ENCODE measurements at regions not wholly inside any gene's neighbourhood (a gene's known extent, or its start where the extent isn't known, plus 50 kb on each side); places are given as distances from the start of the nearest gene placed in this dataset.
A peak's percentile ranks its signal among the peaks of the same experiment; 100 is the strongest.

- peak; percentile 91 for DNase-seq (ENCODE audit: low read depth)
- TF ChIP-seq CTCF (conservative IDR thresholded peaks at IDR 0.05; ENCODE audit: low read depth, low read length): no peak
- no peak overlapping the region for H3K4me3 ChIP-seq (ENCODE audit: low read depth, low read length)
Observed at GRCh38 chr21:27649323-27649722, 682.4 kb upstream of the ADAMTS5 start.

- DNase-seq (ENCODE audit: low read depth): peak; percentile 96
- TF ChIP-seq CTCF (conservative IDR thresholded peaks at IDR 0.05; ENCODE audit: low read depth, low read length): no peak
- no peak overlapping the region for H3K4me3 ChIP-seq (ENCODE audit: low read depth, low read length)
Observed at GRCh38 chr21:27648560-27648959, 681.7 kb upstream of the ADAMTS5 start.

- peak; percentile 54 for DNase-seq (ENCODE audit: low read depth)
- TF ChIP-seq CTCF (conservative IDR thresholded peaks at IDR 0.05; ENCODE audit: low read depth, low read length): no peak
- no peak overlapping the region for H3K4me3 ChIP-seq (ENCODE audit: low read depth, low read length)
Observed at GRCh38 chr21:27647921-27648320, 681.0 kb upstream of the ADAMTS5 start.

GRCh38 chr21:27647401-27647800, 680.5 kb upstream of the ADAMTS5 start:
- peak; percentile 58 for DNase-seq (ENCODE audit: low read depth)
- no peak overlapping the region for H3K4me3 ChIP-seq (ENCODE audit: low read depth, low read length)
- no peak for TF ChIP-seq CTCF (conservative IDR thresholded peaks at IDR 0.05; ENCODE audit: low read depth, low read length)

- no peak overlapping the region for H3K4me3 ChIP-seq (ENCODE audit: low read depth, low read length)
- no peak for DNase-seq (ENCODE audit: low read depth)
- TF ChIP-seq CTCF (conservative IDR thresholded peaks at IDR 0.05; ENCODE audit: low read depth, low read length): no peak
Observed at GRCh38 chr21:27646691-27647090, 679.8 kb upstream of the ADAMTS5 start.

- no peak for TF ChIP-seq CTCF (conservative IDR thresholded peaks at IDR 0.05; ENCODE audit: low read depth, low read length)
- no peak overlapping the region for H3K4me3 ChIP-seq (ENCODE audit: low read depth, low read length)
- DNase-seq (ENCODE audit: low read depth): no peak
Observed at GRCh38 chr21:27646056-27646455, 679.2 kb upstream of the ADAMTS5 start.

GRCh38 chr21:27645285-27645684, 678.4 kb upstream of the ADAMTS5 start:
- TF ChIP-seq CTCF (conservative IDR thresholded peaks at IDR 0.05; ENCODE audit: low read depth, low read length): no peak
- H3K4me3 ChIP-seq (ENCODE audit: low read depth, low read length): no peak overlapping the region
- DNase-seq (ENCODE audit: low read depth): peak; percentile 29

Measured in choroid plexus epithelial cell (primary cell).